Mucosa of rectum (tissue), 2 donors: ENCODE measurements at regions not wholly inside any gene's neighbourhood (a gene's known extent, or its start where the extent isn't known, plus 50 kb on each side); places are given as distances from the start of the nearest gene placed in this dataset.

Experiments
- H3K27ac ChIP-seq, 2 donors: one replicate each; pipeline ENCODE4 v1.7.0; 2013; ENCODE audit warnings: inconsistent platforms in 2 of 2, low read depth in 2 of 2, low read length in 2 of 2
- H3K27me3 ChIP-seq, 2 donors: one replicate each; pipeline ENCODE4 v1.7.0; 2013; ENCODE audit warnings: low read length in 2 of 2; ENCODE audit not compliant: control insufficient read depth in 2 of 2, insufficient read depth in 2 of 2
- H3K36me3 ChIP-seq, 2 donors: one replicate each; pipeline ENCODE4 v1.7.0; 2013; ENCODE audit warnings: low read length in 2 of 2; ENCODE audit not compliant: control insufficient read depth in 2 of 2, insufficient read depth in 2 of 2
- H3K4me1 ChIP-seq, 2 donors: one replicate each; pipeline ENCODE4 v1.7.0; 2013; ENCODE audit warnings: low read length in 2 of 2, mild to moderate bottlenecking in 1 of 2; ENCODE audit not compliant: control insufficient read depth in 2 of 2, insufficient read depth in 2 of 2
- H3K4me3 ChIP-seq, 2 donors: one replicate each; pipeline ENCODE4 v1.7.0; 2013; ENCODE audit warnings: low read length in 2 of 2
- H3K9ac ChIP-seq, 2 donors: one replicate each; pipeline ENCODE4 v1.7.0; 2013; ENCODE audit warnings: low read length in 2 of 2, low read depth in 1 of 2, mild to moderate bottlenecking in 1 of 2
- H3K9me3 ChIP-seq, 2 donors: one replicate each; pipeline ENCODE4 v1.7.0; 2013; ENCODE audit warnings: low read length in 2 of 2; ENCODE audit not compliant: control insufficient read depth in 2 of 2
- donor health status: healthy.
- donor health status: Normal muscosa, but diverticular disease.

DNA sequence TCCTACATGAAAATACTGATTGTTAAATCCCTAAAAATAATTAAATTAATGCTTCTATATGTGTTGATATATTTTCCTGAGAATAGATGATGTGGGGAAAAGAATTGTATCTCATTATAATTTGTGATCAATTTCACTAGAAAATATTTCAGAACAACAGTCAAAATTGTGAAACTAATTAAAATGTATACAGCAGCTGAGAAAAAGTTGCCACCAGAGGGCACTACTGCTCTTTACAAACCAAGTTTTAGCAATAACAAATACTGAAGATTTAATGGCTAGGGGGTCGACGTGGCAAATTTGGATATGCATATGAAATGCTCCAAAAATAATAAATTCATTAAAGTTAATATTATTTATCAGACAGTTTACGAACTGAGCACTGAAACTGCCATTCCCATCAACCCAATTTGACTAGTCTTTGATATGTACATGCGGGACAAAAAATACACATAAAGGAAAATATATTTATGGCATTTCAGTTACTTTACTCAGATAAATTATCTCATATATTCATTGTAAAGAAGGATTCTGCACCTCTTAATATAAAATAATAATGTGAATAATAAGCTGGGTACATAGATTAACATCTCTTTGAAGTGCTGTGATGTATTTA lies 96.3 kb upstream of the TMPRSS15 start:
- Histone ChIP-seq H3K27me3 (no peaks in the 10 kb centered on the region), H3K4me3 (no peak overlapping the region), H3K36me3 (no peaks in the 10 kb centered on the region), H3K4me1 (no peaks in the 10 kb centered on the region), H3K27ac (no peak overlapping the region), H3K9ac (no peak overlapping the region), H3K9me3 (no peaks in the 10 kb centered on the region)

DNA sequence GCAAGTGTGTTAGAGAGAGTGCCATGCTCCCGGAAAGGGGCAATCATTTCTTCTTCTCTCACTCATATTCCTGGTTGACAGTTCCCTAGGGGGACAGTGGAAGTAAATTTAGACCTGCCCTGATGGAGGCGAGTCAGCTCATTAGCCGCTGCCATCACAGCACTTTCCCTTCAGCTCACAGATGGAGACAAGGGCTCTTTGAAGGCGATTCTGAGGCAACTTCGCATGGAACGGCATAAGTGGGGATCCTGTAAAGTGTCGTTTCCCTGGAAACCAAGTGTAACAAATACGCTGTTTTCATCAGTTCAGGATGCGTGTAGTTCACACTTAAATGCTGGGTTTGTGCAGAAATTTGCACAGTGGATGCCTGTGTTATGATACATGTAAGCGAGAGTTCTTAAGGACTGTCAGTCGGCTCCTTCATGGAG lies 114.5 kb upstream of the TMPRSS15 start:
- no peaks in the 10 kb centered on the region for H3K27me3 ChIP-seq
- H3K9ac ChIP-seq = no peak overlapping the region
- no peak overlapping the region for H3K4me3 ChIP-seq
- no peaks in the 10 kb centered on the region for H3K36me3 ChIP-seq
- H3K4me1 ChIP-seq = no peaks in the 10 kb centered on the region
- no peak overlapping the region for H3K27ac ChIP-seq
- H3K9me3 ChIP-seq = no peaks in the 10 kb centered on the region

DNA sequence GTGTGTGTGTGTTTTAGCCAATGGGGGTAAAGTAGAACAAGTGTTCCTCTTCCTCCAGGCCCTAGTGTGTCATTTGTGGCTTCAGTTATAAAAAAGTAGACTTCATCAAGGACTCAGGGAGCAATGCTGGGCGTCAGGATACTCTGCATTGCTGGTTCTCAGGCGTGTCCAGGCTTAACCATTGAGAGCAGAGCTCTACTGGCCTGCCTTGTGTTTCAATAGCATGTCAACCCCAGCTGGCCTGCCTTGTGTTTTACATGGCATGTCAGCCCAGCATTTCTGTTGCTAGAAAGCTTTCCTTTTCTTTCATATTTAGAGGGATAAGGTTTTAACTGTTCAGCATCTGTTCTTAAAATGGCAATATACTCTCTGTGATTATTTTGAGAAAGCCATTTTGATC lies 117.6 kb upstream of the TMPRSS15 start:
- no peak overlapping the region for H3K9ac ChIP-seq
- H3K4me3 ChIP-seq = no peak overlapping the region
- H3K36me3 ChIP-seq = no peaks in the 10 kb centered on the region
- H3K9me3 ChIP-seq = no peaks in the 10 kb centered on the region
- no peak overlapping the region for H3K27ac ChIP-seq
- H3K27me3 ChIP-seq = no peaks in the 10 kb centered on the region
- no peaks in the 10 kb centered on the region for H3K4me1 ChIP-seq

DNA sequence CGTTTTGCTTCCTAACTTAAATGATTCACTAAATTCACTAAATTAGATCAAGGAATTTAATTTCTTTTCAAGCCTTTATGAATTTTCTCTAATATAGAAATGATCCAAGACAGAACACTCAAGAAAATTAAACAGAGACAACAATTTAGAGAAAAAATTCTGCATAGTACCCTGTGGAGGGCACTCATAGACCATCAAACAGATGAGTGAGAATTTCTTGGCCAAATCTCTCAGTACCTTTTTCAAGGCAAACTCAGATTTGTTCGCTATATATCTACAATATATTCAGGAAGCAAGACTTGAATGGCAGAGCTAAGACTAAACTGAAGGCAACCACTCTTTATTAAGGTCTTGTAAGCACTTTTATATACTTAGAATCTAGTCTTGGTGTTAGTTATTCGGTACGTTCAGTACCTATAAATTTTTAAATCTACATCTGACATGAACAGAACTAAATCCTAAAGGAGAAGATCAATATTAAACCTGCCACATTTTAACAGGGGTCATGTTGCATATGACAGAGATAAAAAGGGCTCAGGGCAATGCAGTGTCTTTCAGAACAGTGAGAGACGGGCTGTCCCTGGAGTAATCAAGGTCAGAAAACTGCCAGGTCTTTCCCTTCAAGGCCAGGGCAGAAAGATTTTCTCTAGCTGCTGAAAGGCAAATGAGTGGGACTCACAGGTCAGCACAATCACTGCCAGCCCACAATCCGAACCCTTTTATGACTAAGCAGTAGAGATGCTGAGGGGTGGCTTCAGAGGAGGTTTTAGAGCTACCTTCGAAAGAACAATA lies 118.8 kb upstream of the TMPRSS15 start:
- no peaks in the 10 kb centered on the region for H3K4me1 ChIP-seq
- H3K4me3 ChIP-seq = no peak overlapping the region
- H3K27me3 ChIP-seq = no peaks in the 10 kb centered on the region
- no peak overlapping the region for H3K9ac ChIP-seq
- no peak overlapping the region for H3K27ac ChIP-seq
- no peaks in the 10 kb centered on the region for H3K36me3 ChIP-seq
- H3K9me3 ChIP-seq = no peaks in the 10 kb centered on the region

DNA sequence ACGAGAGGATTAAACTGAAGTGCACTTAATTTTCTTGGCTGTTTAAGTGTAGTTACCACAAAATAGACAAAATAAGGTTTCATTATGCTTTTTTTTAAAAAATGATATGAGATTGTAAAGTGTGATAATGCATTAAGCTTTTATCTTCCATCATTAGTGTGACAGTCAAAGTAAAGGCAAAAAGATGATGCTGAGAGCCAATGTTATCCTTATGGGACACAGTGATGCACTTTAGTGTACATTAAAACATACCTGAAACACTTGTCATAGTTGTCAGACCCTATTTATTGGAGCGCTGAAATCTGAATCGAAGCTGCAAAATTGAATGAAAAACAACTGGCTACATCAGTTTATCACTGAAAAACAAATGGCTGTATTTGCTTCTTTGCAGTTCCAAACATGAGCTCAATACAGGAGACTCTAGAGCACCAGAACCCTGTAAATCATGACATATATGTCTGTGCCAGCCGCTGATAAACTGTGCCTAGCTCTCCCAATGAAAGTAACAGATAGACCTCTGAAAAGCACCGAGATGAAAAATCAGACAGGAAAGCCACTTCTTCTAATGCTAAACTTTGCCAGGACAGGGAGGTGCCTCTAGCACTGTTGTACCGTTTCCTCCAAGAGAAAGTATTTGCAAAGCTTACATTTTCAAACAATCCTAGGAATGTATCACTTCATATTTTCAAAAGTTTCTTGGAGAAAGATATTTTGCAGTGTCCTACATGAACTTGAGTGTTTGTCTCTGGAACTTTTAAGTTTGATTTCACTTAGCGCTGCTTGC lies 120.7 kb upstream of the TMPRSS15 start:
- Histone ChIP-seq H3K36me3 (no peaks in the 10 kb centered on the region), H3K9ac (no peak overlapping the region), H3K27ac (no peak overlapping the region), H3K9me3 (peaks cover 0 to 2% of the 10 kb centered on the region in 2 donors), H3K27me3 (no peaks in the 10 kb centered on the region), H3K4me1 (no peaks in the 10 kb centered on the region), H3K4me3 (no peak overlapping the region)

DNA sequence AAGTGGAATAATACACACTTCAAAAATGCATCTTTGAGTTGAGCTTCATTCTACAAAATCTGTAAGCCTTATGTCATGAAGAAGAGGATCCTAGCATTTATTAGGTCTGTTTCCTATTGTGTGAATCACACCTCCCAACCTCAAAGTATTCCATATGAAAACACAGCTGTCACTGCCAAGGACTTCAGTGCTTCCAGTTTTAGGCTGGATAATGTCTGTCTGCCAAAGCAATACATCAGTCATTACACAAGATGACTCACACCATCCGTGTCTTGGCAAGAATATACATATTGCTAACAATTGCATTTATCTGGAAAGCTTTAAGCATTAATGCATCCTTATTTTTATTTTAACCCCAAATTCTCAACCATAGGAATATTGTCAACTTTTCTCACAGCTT lies 125.7 kb upstream of the TMPRSS15 start:
- H3K36me3 ChIP-seq = no peaks in the 10 kb centered on the region
- no peak overlapping the region for H3K4me3 ChIP-seq
- no peaks in the 10 kb centered on the region for H3K4me1 ChIP-seq
- H3K9me3 ChIP-seq = peaks cover 0 to 3% of the 10 kb centered on the region in 2 donors
- no peak overlapping the region for H3K27ac ChIP-seq
- no peaks in the 10 kb centered on the region for H3K27me3 ChIP-seq
- H3K9ac ChIP-seq = no peak overlapping the region

DNA sequence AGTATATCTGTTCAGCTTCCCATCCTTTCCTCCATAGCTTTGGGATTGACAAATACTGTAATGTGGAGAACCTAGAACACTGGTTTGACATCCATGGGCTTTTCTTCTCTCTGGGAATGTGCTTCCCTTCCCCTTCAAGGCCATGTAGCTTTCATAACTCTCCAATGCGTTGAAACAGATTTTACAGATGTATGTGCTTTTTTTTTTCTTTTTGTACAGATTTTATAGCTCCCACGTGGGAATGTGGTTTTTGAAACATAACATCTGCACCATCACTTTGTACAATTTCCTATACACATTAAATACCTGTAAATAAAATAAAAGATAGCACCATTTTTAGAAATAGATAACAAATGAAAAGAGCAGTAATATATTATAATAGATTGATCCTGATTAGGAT lies 138.5 kb upstream of the TMPRSS15 start:
- Histone ChIP-seq H3K27me3 (no peaks in the 10 kb centered on the region), H3K36me3 (no peaks in the 10 kb centered on the region), H3K4me1 (no peaks in the 10 kb centered on the region), H3K4me3 (no peak overlapping the region), H3K9ac (no peak overlapping the region), H3K27ac (no peak overlapping the region), H3K9me3 (no peaks in the 10 kb centered on the region)

DNA sequence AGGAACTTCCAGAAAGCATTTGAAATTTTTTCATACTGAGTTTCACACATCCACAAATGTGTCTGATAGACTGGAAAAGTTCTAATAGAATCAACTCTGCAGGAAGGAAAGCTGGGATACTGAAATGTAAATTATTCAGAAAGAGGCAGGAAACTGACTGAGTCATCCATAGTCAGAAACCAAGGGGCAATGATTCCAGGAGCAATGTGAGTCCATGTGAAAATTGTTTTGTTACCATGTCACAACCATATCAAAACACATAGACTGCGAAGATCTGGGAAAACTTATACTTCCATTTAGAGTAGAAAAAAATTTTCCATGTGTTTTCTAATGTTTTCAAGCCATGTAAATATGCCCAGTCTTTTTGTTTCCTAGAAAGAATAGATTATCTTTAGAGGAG lies 142.3 kb upstream of the TMPRSS15 start:
- Histone ChIP-seq H3K9me3 (no peaks in the 10 kb centered on the region), H3K27me3 (no peaks in the 10 kb centered on the region), H3K27ac (no peak overlapping the region), H3K36me3 (no peaks in the 10 kb centered on the region), H3K4me3 (no peak overlapping the region), H3K4me1 (no peaks in the 10 kb centered on the region), H3K9ac (no peak overlapping the region)

DNA sequence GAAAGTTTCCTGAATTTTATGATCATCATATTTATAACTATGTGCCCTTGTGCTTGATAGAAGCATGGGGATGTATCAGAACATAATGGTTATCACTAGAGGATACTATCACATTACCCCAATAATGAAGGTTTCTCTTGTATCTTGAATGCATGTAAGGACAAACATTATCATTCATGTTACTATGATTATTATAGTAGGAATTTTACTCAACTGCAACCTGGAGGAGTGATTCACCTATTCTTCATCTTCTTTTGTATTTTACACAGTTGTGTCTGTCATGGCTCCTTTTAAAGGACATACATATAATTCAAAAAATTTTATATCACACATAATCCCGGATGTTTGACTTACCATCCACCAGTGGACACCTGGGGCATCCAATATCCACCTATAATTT lies 143.8 kb upstream of the TMPRSS15 start:
- no peak overlapping the region for H3K9ac ChIP-seq
- no peaks in the 10 kb centered on the region for H3K4me1 ChIP-seq
- H3K36me3 ChIP-seq = no peaks in the 10 kb centered on the region
- no peak overlapping the region for H3K27ac ChIP-seq
- no peaks in the 10 kb centered on the region for H3K27me3 ChIP-seq
- no peaks in the 10 kb centered on the region for H3K9me3 ChIP-seq
- H3K4me3 ChIP-seq = no peak overlapping the region

DNA sequence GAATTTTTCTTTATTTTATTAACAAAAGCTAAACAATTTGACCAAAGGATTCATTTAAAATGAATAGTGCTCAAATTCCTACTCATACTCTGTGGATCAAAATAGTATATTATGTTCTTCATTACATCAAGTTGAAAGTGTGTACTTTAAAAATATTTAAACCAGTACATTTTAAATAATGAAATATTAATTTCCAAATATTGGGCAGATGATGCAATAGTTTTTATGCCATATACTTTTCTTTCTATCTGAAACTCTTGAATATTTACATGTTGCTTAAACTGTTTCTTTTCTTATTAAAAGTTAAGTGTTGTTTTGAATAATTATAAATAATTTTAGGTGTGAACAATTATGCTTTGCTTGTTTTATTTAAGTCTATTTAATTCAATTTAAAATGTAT lies 144.7 kb upstream of the TMPRSS15 start:
- Histone ChIP-seq H3K4me3 (no peak overlapping the region), H3K36me3 (no peaks in the 10 kb centered on the region), H3K9me3 (no peaks in the 10 kb centered on the region), H3K9ac (no peak overlapping the region), H3K27ac (no peak overlapping the region), H3K4me1 (no peaks in the 10 kb centered on the region), H3K27me3 (no peaks in the 10 kb centered on the region)
